ENCODE measurements at regions not wholly inside any gene's neighbourhood (a gene's known extent, or its start where the extent isn't known, plus 50 kb on each side); places are given as distances from the start of the nearest gene placed in this dataset.

- no peak overlapping the region for H3K27ac ChIP-seq (ENCODE audit: extremely low read depth, low read depth, low read length)
- no peak overlapping the region for H3K4me3 ChIP-seq (ENCODE audit: low read depth, low read length)
- H3K4me1 ChIP-seq (ENCODE audit: control insufficient read depth, insufficient read depth, low read length), result no peaks in the 10 kb centered on the region
- TF ChIP-seq ZNF133 (tag by site-specific recombination; IDR thresholded peaks at IDR 0.05), result no peak
- 0 out of 2 replicates have a peak, but pooled peaks have one; percentile 34 for TF ChIP-seq ZNF660 (tag by site-specific recombination; IDR thresholded peaks at IDR 0.05)
- no peaks in the 10 kb centered on the region for H3K9me3 ChIP-seq (ENCODE audit: control insufficient read depth, insufficient read depth, low read depth, low read length)
- CTCF ChIA-PET, result interaction anchor here (0.7 to 1.1 kb wide), 2 partner anchors 216 to 227 kb away, joined by 3 read pairs; no protein-coding TSS in a partner anchor
- POLR2A ChIA-PET, result no interaction called here
- H3K36me3 ChIP-seq (ENCODE audit: control insufficient read depth in 2 of 2, insufficient read depth in 1 of 2, low read length in 2 of 2), result no peaks in the 10 kb centered on the region
Observed at GRCh38 chr6:68559716-68560115, 75.4 kb upstream of the ADGRB3 start.

GRCh38 chr6:68559070-68559469 lies 76.0 kb upstream of the ADGRB3 start:
- TF ChIP-seq MZF1 (tag by site-specific recombination; IDR thresholded peaks at IDR 0.05; ENCODE audit: borderline replicate concordance) (no peak), ZNF677 (tag by site-specific recombination; IDR thresholded peaks at IDR 0.05) (no peak), HOXC10 (CRISPR knock-in tag; IDR thresholded peaks at IDR 0.05) (no peak), ZNF654 (tag by site-specific recombination; IDR thresholded peaks at IDR 0.05; ENCODE audit: low read depth) (no peak), ZNF548 (tag by site-specific recombination; IDR thresholded peaks at IDR 0.05) (no peak)
- TF ChIP-seq, protein P1, sequence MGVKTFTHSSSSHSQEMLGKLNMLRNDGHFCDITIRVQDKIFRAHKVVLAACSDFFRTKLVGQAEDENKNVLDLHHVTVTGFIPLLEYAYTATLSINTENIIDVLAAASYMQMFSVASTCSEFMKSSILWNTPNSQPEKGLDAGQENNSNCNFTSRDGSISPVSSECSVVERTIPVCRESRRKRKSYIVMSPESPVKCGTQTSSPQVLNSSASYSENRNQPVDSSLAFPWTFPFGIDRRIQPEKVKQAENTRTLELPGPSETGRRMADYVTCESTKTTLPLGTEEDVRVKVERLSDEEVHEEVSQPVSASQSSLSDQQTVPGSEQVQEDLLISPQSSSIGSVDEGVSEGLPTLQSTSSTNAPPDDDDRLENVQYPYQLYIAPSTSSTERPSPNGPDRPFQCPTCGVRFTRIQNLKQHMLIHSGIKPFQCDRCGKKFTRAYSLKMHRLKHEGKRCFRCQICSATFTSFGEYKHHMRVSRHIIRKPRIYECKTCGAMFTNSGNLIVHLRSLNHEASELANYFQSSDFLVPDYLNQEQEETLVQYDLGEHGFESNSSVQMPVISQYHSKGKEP (tag by site-specific recombination; IDR thresholded peaks at IDR 0.05), result no peak
- CTCF ChIA-PET, result interaction anchor here (1.1 kb wide), 1 partner anchor 215 kb away, joined by 3 read pairs; no protein-coding TSS in a partner anchor
- H3K36me3 ChIP-seq (ENCODE audit: control insufficient read depth in 2 of 2, insufficient read depth in 1 of 2, low read length in 2 of 2), result no peaks in the 10 kb centered on the region
- POLR2A ChIA-PET, result no interaction called here
- H3K4me1 ChIP-seq (ENCODE audit: control insufficient read depth, insufficient read depth, low read length), result no peaks in the 10 kb centered on the region
- no peak overlapping the region for H3K27ac ChIP-seq (ENCODE audit: extremely low read depth, low read depth, low read length)
- no peak overlapping the region; the same call in 1 of the 2 replicates for H3K4me3 ChIP-seq (ENCODE audit: low read depth, low read length)
- no peaks in the 10 kb centered on the region for H3K9me3 ChIP-seq (ENCODE audit: control insufficient read depth, insufficient read depth, low read depth, low read length)

DNA sequence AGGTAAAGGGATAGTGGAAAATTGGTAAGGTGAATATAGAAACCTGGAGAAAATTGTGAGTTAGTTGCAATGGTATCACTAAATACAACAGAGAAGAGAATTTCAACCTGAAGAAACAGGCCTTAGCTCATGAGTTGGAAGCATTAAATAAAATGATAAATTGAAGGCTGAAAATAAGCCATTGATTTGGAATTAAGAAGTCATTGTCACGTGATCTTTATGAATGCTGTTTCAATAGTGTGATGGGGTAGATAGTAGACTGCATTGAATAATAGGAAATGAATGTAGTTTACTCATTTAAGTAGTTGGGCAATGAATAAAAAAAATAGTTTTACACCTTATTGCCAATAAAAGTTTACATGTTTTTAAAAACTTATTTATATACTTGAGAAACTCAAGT lies 88.5 kb upstream of the ADGRB3 start:
- TF ChIP-seq ZNF398 (tag by site-specific recombination; IDR thresholded peaks at IDR 0.05), result no peak
- TF ChIP-seq WT1 (tag by site-specific recombination; IDR thresholded peaks at IDR 0.05), result no peak
- TF ChIP-seq ZNF843 (tag by site-specific recombination; IDR thresholded peaks at IDR 0.05), result no peak
- no peak for TF ChIP-seq ZNF404 (tag by site-specific recombination; IDR thresholded peaks at IDR 0.05)
- no peak for TF ChIP-seq ZNF416 (tag by site-specific recombination; IDR thresholded peaks at IDR 0.05)
- TF ChIP-seq ZNF221 (tag by site-specific recombination; IDR thresholded peaks at IDR 0.05; ENCODE audit: borderline replicate concordance), result no peak
- TF ChIP-seq OSR2 (tag by site-specific recombination; IDR thresholded peaks at IDR 0.05), result no peak
- no peak for TF ChIP-seq IKZF3 (tag by site-specific recombination; IDR thresholded peaks at IDR 0.05)
- TF ChIP-seq ZNF544 (tag by site-specific recombination; IDR thresholded peaks at IDR 0.05), result no peak
- no peak for TF ChIP-seq ZFP41 (tag by site-specific recombination; IDR thresholded peaks at IDR 0.05; ENCODE audit: borderline replicate concordance)
- TF ChIP-seq ZNF239 (tag by site-specific recombination; IDR thresholded peaks at IDR 0.05), result no peak
- no peak for TF ChIP-seq ZNF155 (tag by site-specific recombination; IDR thresholded peaks at IDR 0.05)
- no peak for TF ChIP-seq GLI2 (tag by site-specific recombination; IDR thresholded peaks at IDR 0.05; ENCODE audit: borderline replicate concordance, low read depth)
- TF ChIP-seq KLF10 (tag by site-specific recombination; IDR thresholded peaks at IDR 0.05), result no peak
- no peak for TF ChIP-seq ZNF146 (tag by site-specific recombination; IDR thresholded peaks at IDR 0.05)
- TF ChIP-seq HOXD13 (CRISPR knock-in tag; IDR thresholded peaks at IDR 0.05; ENCODE audit: borderline replicate concordance), result no peak
- TF ChIP-seq ZNF530 (tag by site-specific recombination; IDR thresholded peaks at IDR 0.05; ENCODE audit: low read depth), result no peak
- TF ChIP-seq ZSCAN16 (tag by site-specific recombination; IDR thresholded peaks at IDR 0.05), result no peak
- no peak for TF ChIP-seq ZNF830 (tag by site-specific recombination; IDR thresholded peaks at IDR 0.05; ENCODE audit: low read depth)
- Histone ChIP-seq H3K9me3 (ENCODE audit: control insufficient read depth, insufficient read depth, low read depth, low read length) (no peaks in the 10 kb centered on the region), H3K4me3 (ENCODE audit: low read depth, low read length) (no peak overlapping the region), H3K36me3 (ENCODE audit: control insufficient read depth in 2 of 2, insufficient read depth in 1 of 2, low read length in 2 of 2) (no peaks in the 10 kb centered on the region), H3K4me1 (ENCODE audit: control insufficient read depth, insufficient read depth, low read length) (no peaks in the 10 kb centered on the region), H3K27ac (ENCODE audit: extremely low read depth, low read depth, low read length) (no peak overlapping the region)
- ChIA-PET CTCF (no interaction called here), POLR2A (no interaction called here)

Data from HEK293 (cell line).